H1 (cell line): ENCODE measurements at regions not wholly inside any gene's neighbourhood (a gene's known extent, or its start where the extent isn't known, plus 50 kb on each side); places are given as distances from the start of the nearest gene placed in this dataset.

Experiments
- BACH1 ChIP-seq: IDR thresholded peaks from 2 replicates; pipeline ENCODE4 v1.6.1; 2012; ENCODE audit warnings: low read length, improper control_type of control experiment
- CBX5 ChIP-seq: fragments of 300-800, 300-1000 bp; sonication (generic); IDR thresholded peaks from 2 replicates; pipeline ENCODE4 v1.7.1; 2016; ENCODE audit warnings: antibody characterized with exemption, low read length, low read depth
- CHD2 ChIP-seq: IDR thresholded peaks from 2 replicates; pipeline ENCODE4 v1.6.1; 2012; ENCODE audit warnings: low read length, improper control_type of control experiment
- CHD7 ChIP-seq: fragments of 300-600 bp; sonication (generic); IDR thresholded peaks from 2 replicates; pipeline ENCODE4 v1.7.1; 2012; ENCODE audit warnings: low read length, moderate library complexity, mild to moderate bottlenecking, inconsistent platforms; ENCODE audit not compliant: insufficient replicate concordance
- MAFK ChIP-seq: IDR thresholded peaks from 2 replicates; pipeline ENCODE4 v1.6.1; 2012; ENCODE audit warnings: low read depth, mild to moderate bottlenecking, improper control_type of control experiment, low read length
- POLR2AphosphoS5 ChIP-seq: IDR thresholded peaks from 2 replicates; pipeline ENCODE4 v1.6.1; 2011; ENCODE audit warnings: low read depth, low read length
- RBBP5 ChIP-seq: IDR thresholded peaks from 2 replicates; pipeline ENCODE4 v1.7.1; 2012; ENCODE audit warnings: low read depth, mild to moderate bottlenecking, inconsistent platforms, low read length, moderate library complexity, borderline replicate concordance
- SIRT6 ChIP-seq: IDR thresholded peaks from one replicate; pipeline ENCODE4 v1.7.1; 2012; ENCODE audit warnings: low read length, inconsistent platforms

- TF ChIP-seq CHD7: no peak
- no peak for TF ChIP-seq CHD2
- no peak for TF ChIP-seq SIRT6
- no peak for TF ChIP-seq POLR2AphosphoS5
- no peak for TF ChIP-seq CBX5
- TF ChIP-seq RBBP5: no peak
- TF ChIP-seq BACH1: no peak
- TF ChIP-seq MAFK: no peak
These were observed 933.4 kb downstream of the TFAP2A start (continued) for GRCh38 chr6:9481292-9482029.
